ENCODE measurements at regions not wholly inside any gene's neighbourhood (a gene's known extent, or its start where the extent isn't known, plus 50 kb on each side); places are given as distances from the start of the nearest gene placed in this dataset.

DNA sequence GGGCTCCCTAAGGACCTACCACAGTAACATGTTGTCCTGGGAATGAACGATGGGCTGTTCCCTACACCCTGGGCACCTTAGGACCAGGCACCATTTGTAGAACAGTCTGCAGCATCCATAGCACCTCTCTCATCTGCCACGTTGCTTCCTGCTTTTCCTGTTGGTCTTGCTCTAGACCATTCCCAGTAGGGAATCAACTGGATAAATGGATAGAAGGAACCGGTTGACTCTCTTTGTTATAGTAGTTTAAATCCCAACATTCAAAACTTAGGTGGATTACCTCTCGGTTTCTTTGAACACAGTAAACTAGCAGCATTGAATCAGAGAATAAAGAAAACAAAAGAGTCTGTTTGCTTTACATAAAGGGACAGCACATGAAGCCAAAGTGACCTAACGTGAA, 159.1 kb downstream of the HS3ST3B1 start:
- 68 to 73% methylated on average over 5 of the region's 5 CpGs for WGBS, 2 donors
- DNase-seq (ENCODE audit: low spot score in 2 of 2): no peak
- intact Hi-C loops (cut with DNase I; ENCODE audit: low total_unique reads): no loop called here
- H3K4me3 ChIP-seq (ENCODE audit: low read depth, poor library complexity, severe bottlenecking): no peak overlapping the region
- no peak for TF ChIP-seq POLR2A (IDR thresholded peaks at IDR 0.05)
- TF ChIP-seq, protein P1, sequence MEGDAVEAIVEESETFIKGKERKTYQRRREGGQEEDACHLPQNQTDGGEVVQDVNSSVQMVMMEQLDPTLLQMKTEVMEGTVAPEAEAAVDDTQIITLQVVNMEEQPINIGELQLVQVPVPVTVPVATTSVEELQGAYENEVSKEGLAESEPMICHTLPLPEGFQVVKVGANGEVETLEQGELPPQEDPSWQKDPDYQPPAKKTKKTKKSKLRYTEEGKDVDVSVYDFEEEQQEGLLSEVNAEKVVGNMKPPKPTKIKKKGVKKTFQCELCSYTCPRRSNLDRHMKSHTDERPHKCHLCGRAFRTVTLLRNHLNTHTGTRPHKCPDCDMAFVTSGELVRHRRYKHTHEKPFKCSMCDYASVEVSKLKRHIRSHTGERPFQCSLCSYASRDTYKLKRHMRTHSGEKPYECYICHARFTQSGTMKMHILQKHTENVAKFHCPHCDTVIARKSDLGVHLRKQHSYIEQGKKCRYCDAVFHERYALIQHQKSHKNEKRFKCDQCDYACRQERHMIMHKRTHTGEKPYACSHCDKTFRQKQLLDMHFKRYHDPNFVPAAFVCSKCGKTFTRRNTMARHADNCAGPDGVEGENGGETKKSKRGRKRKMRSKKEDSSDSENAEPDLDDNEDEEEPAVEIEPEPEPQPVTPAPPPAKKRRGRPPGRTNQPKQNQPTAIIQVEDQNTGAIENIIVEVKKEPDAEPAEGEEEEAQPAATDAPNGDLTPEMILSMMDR (IDR thresholded peaks at IDR 0.05): no peak

DNA sequence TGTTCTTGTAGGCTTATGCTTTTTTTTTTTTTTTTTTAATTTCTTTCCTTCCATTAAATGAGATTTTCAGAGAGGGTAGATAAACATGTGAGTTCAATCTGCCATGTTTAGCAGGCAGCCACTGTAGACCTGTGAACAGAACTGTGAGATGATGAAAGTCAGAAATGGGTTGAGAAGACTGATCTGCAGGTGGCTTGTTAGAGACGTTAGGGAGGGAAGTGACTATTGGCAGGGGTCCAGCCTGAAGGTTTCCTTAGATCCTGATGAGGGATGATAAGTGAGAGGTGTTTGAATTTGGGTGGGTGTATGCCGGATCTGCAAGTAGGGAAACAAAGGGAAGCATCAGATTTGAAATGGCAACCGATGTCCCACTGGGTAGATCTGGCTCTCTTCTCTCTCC, 157.8 kb downstream of the HS3ST3B1 start:
- no peak for DNase-seq (ENCODE audit: low spot score in 2 of 2)
- intact Hi-C loops (cut with DNase I; ENCODE audit: low total_unique reads): no loop called here
- H3K4me3 ChIP-seq (ENCODE audit: low read depth, poor library complexity, severe bottlenecking): no peak overlapping the region
- 48 to 64% methylated on average over 3 of the region's 3 CpGs for whole genome bisulfite sequencing, 2 donors
- TF ChIP-seq POLR2A (IDR thresholded peaks at IDR 0.05): no peak
- TF ChIP-seq, protein P1 (IDR thresholded peaks at IDR 0.05): no peak

DNA sequence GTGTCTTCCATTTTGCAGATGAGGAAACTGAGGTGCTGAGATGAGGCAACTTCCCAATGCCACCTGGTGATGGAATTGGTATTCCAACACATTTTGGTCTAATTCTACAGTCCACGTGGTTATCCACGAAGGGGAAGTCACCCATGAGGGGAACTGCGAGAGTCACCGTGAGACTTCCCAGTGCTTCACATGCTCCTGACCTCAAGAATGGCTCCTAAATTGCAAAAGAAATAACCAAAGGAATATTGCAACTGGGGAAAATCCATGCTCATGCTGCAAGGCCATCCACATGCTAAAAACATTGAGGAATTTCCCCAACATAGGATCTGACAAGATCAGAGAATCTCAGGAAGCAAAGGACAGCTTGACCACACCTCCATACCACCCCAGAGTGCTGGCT, 153.9 kb downstream of the HS3ST3B1 start:
- 85 to 86% methylated on average over 4 of the region's 4 CpGs for WGBS, 2 donors
- H3K4me3 ChIP-seq (ENCODE audit: low read depth, poor library complexity, severe bottlenecking): no peak overlapping the region
- TF ChIP-seq, protein P1 (IDR thresholded peaks at IDR 0.05): no peak
- no peak for TF ChIP-seq POLR2A (IDR thresholded peaks at IDR 0.05)
- intact Hi-C loops (cut with DNase I; ENCODE audit: low total_unique reads): no loop called here
- DNase-seq (ENCODE audit: low spot score in 2 of 2): no peak

DNA sequence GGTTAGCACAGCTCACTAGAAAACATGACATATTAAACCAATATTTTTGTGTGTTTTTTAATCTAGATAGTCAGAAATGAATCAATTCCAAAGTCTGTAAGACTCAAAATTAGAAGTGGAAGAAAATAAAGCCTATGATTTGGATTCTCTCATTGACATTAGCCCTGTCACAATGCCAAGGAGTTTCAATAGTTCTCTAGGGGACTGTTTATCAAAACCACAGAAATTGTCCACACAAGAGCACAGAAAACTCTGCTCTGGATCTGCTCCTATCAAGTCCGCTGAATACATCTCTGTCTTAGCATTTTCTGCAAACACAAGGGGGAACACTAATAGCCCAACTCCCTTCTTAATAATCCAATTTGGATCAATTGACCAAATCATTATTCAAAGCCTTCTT, 152.0 kb downstream of the HS3ST3B1 start:
- TF ChIP-seq POLR2A (IDR thresholded peaks at IDR 0.05): no peak
- TF ChIP-seq, protein P1 (IDR thresholded peaks at IDR 0.05): no peak
- intact Hi-C loops (cut with DNase I; ENCODE audit: low total_unique reads): loop anchor here (2.0 kb wide), 1 partner anchor 54 kb away; no protein-coding TSS in a partner anchor
- WGBS, 2 donors: 88 to 89% methylated on average over 1 of the region's 1 CpG
- no peak overlapping the region for H3K4me3 ChIP-seq (ENCODE audit: low read depth, poor library complexity, severe bottlenecking)
- no peak for DNase-seq (ENCODE audit: low spot score in 2 of 2)

DNA sequence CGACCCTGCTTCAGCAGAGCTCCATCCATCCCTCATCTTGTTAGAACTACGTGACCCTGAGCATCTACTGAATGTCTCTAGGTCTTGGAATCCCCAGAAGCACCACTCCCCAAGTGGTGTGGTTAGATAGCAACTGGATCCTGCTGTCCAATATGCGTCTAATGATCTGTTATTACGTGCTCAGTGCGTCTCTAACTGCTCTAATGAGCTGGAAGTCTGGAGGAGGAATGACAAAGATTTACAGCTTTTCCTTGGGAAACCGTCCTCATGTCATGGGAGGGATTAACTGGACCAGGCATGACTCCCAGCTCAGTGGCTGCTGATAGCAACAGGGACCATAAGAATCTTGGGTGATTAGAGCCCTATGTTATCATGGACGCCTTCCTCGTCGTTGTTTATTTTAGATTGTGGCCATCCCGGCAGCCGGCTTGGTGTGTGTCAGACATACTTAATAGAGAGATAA, 150.9 kb downstream of the HS3ST3B1 start:
- no peak for DNase-seq (ENCODE audit: low spot score in 2 of 2)
- H3K4me3 ChIP-seq (ENCODE audit: low read depth, poor library complexity, severe bottlenecking): no peak overlapping the region
- TF ChIP-seq POLR2A (IDR thresholded peaks at IDR 0.05): no peak
- TF ChIP-seq, protein P1 (IDR thresholded peaks at IDR 0.05): no peak
- 71 to 74% methylated on average over 11 of the region's 11 CpGs for WGBS, 2 donors
- intact Hi-C loops (cut with DNase I; ENCODE audit: low total_unique reads): loop anchor here (2.0 kb wide), 1 partner anchor 53 kb away; no protein-coding TSS in a partner anchor

DNA sequence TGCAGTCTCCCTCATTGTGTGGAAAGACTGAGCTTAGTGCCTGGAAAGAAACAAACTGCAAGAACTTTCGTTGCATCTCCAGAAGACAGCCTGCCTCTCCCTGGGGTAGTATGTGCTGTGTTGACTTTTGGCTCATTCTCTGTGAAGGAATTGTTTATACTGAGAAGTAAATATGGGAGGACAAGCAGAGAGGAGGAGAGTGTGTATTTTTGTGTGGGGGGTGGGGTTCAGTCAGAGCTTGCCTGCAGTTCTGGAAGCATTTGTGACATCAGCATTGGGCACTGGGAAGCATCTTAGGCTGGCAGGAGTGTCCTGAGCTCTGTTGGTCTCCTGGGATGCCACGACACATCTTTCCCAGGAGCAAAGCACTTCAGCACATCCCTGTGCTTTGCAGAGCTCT, 147.9 kb downstream of the HS3ST3B1 start:
- no peak for DNase-seq (ENCODE audit: low spot score in 2 of 2)
- WGBS, 2 donors: 85 to 87% methylated on average over 2 of the region's 2 CpGs
- TF ChIP-seq, protein P1 (IDR thresholded peaks at IDR 0.05): no peak
- no peak for TF ChIP-seq POLR2A (IDR thresholded peaks at IDR 0.05)
- no peak overlapping the region for H3K4me3 ChIP-seq (ENCODE audit: low read depth, poor library complexity, severe bottlenecking)
- intact Hi-C loops (cut with DNase I; ENCODE audit: low total_unique reads): no loop called here
